HepG2 (cell line): ENCODE measurements at regions not wholly inside any gene's neighbourhood (a gene's known extent, or its start where the extent isn't known, plus 50 kb on each side); places are given as distances from the start of the nearest gene placed in this dataset.

Experiments
- CERS6 ChIP-seq: sonication (generic); formaldehyde crosslinking; IDR thresholded peaks from 2 replicates; pipeline ENCODE4 v1.5.0; 2020; ENCODE audit warnings: missing genetic modification reagents
- E2F5 ChIP-seq: sonication (generic); formaldehyde crosslinking; conservative IDR thresholded peaks from 2 replicates; pipeline ENCODE4 v1.4.0; 2020; ENCODE audit warnings: missing genetic modification reagents
- GATA4 ChIP-seq: sonication (generic); IDR thresholded peaks from 2 replicates; pipeline ENCODE4 v1.6.1; 2016; ENCODE audit warnings: antibody characterized with exemption, low read depth, borderline replicate concordance
- IRF9 ChIP-seq: sonication (generic); formaldehyde crosslinking; IDR thresholded peaks from 2 replicates; pipeline ENCODE4 v1.8.0; 2022; ENCODE audit warnings: missing genetic modification reagents, mild to moderate bottlenecking, borderline replicate concordance
- KLF12 ChIP-seq: sonication (generic); formaldehyde crosslinking; IDR thresholded peaks from 2 replicates; pipeline ENCODE4 v1.4.0; 2020; ENCODE audit warnings: missing genetic modification reagents, borderline replicate concordance
- MNT ChIP-seq: fragments of 450-650 bp; IDR thresholded peaks from 2 replicates; pipeline ENCODE4 v1.6.1; 2016
- MTA1 ChIP-seq: sonication (generic); formaldehyde crosslinking; IDR thresholded peaks from 2 replicates; pipeline ENCODE4 v1.4.0; 2020; ENCODE audit warnings: missing genetic modification reagents, mild to moderate bottlenecking, borderline replicate concordance
- POLR2A ChIP-seq, 2 experiments: IDR thresholded peaks; 2 replicates each; pipeline ENCODE4 v1.6.1; 2011; ENCODE audit warnings: low read depth in 2 of 2, low read length in 2 of 2, mild to moderate bottlenecking in 1 of 2, moderate library complexity in 1 of 2; ENCODE audit not compliant: insufficient read depth in 1 of 2
- RBM22 ChIP-seq: fragments of 200-400 bp; formaldehyde crosslinking; optimal IDR thresholded peaks from 2 replicates; pipeline ENCODE3; 2017; ENCODE audit warnings: mild to moderate bottlenecking, low read length, moderate library complexity
- REXO4 ChIP-seq: sonication (generic); formaldehyde crosslinking; IDR thresholded peaks from 2 replicates; pipeline ENCODE4 v1.8.0; 2022; ENCODE audit warnings: missing genetic modification reagents, mild to moderate bottlenecking, borderline replicate concordance
- SNAPC2 ChIP-seq: sonication (generic); formaldehyde crosslinking; IDR thresholded peaks from 2 replicates; pipeline ENCODE4 v1.8.1; 2022; ENCODE audit warnings: mild to moderate bottlenecking, missing genetic modification reagents
- ZNF138 ChIP-seq: sonication (generic); formaldehyde crosslinking; IDR thresholded peaks from 2 replicates; pipeline ENCODE4 v1.5.0; 2020; ENCODE audit warnings: mild to moderate bottlenecking, low read depth, missing genetic modification reagents
- ZNF256 ChIP-seq: sonication (generic); formaldehyde crosslinking; conservative IDR thresholded peaks from 2 replicates; pipeline ENCODE4 v1.4.0; 2020; ENCODE audit warnings: missing genetic modification reagents
- ZNF383 ChIP-seq: sonication (generic); formaldehyde crosslinking; IDR thresholded peaks from 2 replicates; pipeline ENCODE4 v1.4.0; 2020; ENCODE audit warnings: missing genetic modification reagents, mild to moderate bottlenecking, borderline replicate concordance
- ZNF569 ChIP-seq: sonication (generic); formaldehyde crosslinking; IDR thresholded peaks from 2 replicates; pipeline ENCODE4 v1.5.0; 2020; ENCODE audit warnings: mild to moderate bottlenecking, missing genetic modification reagents, moderate library complexity, borderline replicate concordance
- ZNF740 ChIP-seq: sonication (generic); formaldehyde crosslinking; IDR thresholded peaks from 2 replicates; pipeline ENCODE4 v1.4.0; 2020; ENCODE audit warnings: missing genetic modification reagents
- ZNF768 ChIP-seq: sonication (generic); formaldehyde crosslinking; IDR thresholded peaks from 2 replicates; pipeline ENCODE4 v1.4.0; 2020; ENCODE audit warnings: missing genetic modification reagents
- ZNF777 ChIP-seq: sonication (generic); formaldehyde crosslinking; IDR thresholded peaks from 2 replicates; pipeline ENCODE4 v1.4.0; 2020; ENCODE audit warnings: missing genetic modification reagents
- ZSCAN9 ChIP-seq: IDR thresholded peaks from 2 replicates; pipeline ENCODE4 v1.6.1; 2016; ENCODE audit warnings: borderline replicate concordance

- no peak for TF ChIP-seq REXO4 (CRISPR knock-in tag)
- TF ChIP-seq GATA4, result no peak
- 0 out of 2 replicates have a peak, but pooled peaks have one; percentile 2 for TF ChIP-seq SNAPC2 (CRISPR knock-in tag)
- TF ChIP-seq ZNF569 (CRISPR knock-in tag), result no peak
- no peak for TF ChIP-seq E2F5
- TF ChIP-seq ZNF138 (CRISPR knock-in tag), result no peak
- TF ChIP-seq MNT, result no peak
- TF ChIP-seq ZSCAN9 (CRISPR knock-in tag), result no peak
- TF ChIP-seq ZNF383, result no peak
- TF ChIP-seq ZNF777 (CRISPR knock-in tag), result 0 out of 2 replicates have a peak, but pooled peaks have one; percentile 11
- 0 out of 2 replicates have a peak, but pooled peaks have one; percentile 18 for TF ChIP-seq ZNF768 (CRISPR knock-in tag)
- TF ChIP-seq ZNF256 (CRISPR knock-in tag), result no peak
- no peak for TF ChIP-seq POLR2A (IDR thresholded peaks at IDR 0.05; ENCODE audit: insufficient read depth in 1 of 2, low read depth in 2 of 2, low read length in 2 of 2)
- TF ChIP-seq KLF12 (CRISPR knock-in tag), result 0 out of 2 replicates have a peak, but pooled peaks have one; percentile 7
- TF ChIP-seq MTA1, result no peak
- TF ChIP-seq CERS6 (CRISPR knock-in tag), result no peak
- TF ChIP-seq IRF9, result no peak
- TF ChIP-seq ZNF740 (CRISPR knock-in tag), result no peak
- no peak for TF ChIP-seq RBM22
Observed at GRCh38 chr15:69595009-69595791, 142.6 kb downstream of the RPLP1 start (continued).
